ENCODE measurements at regions not wholly inside any gene's neighbourhood (a gene's known extent, or its start where the extent isn't known, plus 50 kb on each side); places are given as distances from the start of the nearest gene placed in this dataset.

- Histone ChIP-seq H3K9me3 (replicated peaks; ENCODE audit: control insufficient read depth, insufficient read depth, low read length) (no peaks in the 10 kb centered on the region), H4K20me1 (ENCODE audit: control insufficient read depth, insufficient read depth) (no peaks in the 10 kb centered on the region), H3K4me1 (ENCODE audit: control insufficient read depth, insufficient read depth, low read length) (no peaks in the 10 kb centered on the region), H3K27me3 (replicated peaks in 1 of 2; ENCODE audit: control insufficient read depth in 2 of 2, insufficient read depth in 2 of 2, low read length in 1 of 2) (0 out of 4 replicates have a peak, but pooled peaks cover 0 to 2% of the 10 kb centered on the region in 2 experiments), H3K27ac (ENCODE audit: control insufficient read depth, insufficient read depth) (no peak overlapping the region), H3K4me3 (no peak overlapping the region), H2AFZ (ENCODE audit: control insufficient read depth, low read depth, low read length) (no peak overlapping the region), H3K4me2 (ENCODE audit: control insufficient read depth, insufficient read depth) (no peak overlapping the region), H3K9ac (ENCODE audit: control insufficient read depth, insufficient read depth, low read length) (no peak overlapping the region), H3K79me2 (ENCODE audit: control insufficient read depth, insufficient read depth, low read length) (no peaks in the 10 kb centered on the region), H3K36me3 (ENCODE audit: control insufficient read depth in 2 of 2, insufficient read depth in 2 of 2, low read length in 1 of 2) (no peaks in the 10 kb centered on the region)
- CTCF ChIA-PET: no interaction called here
- RAD21 ChIA-PET (ENCODE audit: unreplicated experiment): no interaction called here
- POLR2A ChIA-PET: no interaction called here
- no peak for FAIRE-seq
- TF ChIP-seq CTCF (IDR thresholded peaks at IDR 0.05 in 2 of 3, conservative IDR thresholded peaks at IDR 0.05 in 1 of 3; ENCODE audit: control insufficient read depth in 2 of 3, extremely low read depth in 1 of 3, insufficient read depth in 1 of 3, low read depth in 3 of 3, low read length in 3 of 3) (no peak), REST (IDR thresholded peaks at IDR 0.05; ENCODE audit: low read depth, low read length) (0 out of 2 replicates have a peak, but pooled peaks have one; percentile 20)
- BruUV-seq (replicated peaks): no TSS peak
- ATAC-seq: no peak
- SMC1A ChIA-PET (ENCODE audit: uncharacterized antibody, unreplicated experiment): interaction anchor here (0.8 to 1.3 kb wide), 2 partner anchors 13 to 29 kb away, joined by 4 to 5 read pairs; no protein-coding TSS in a partner anchor
- intact Hi-C loops (cut with micrococcal nuclease; ENCODE audit: unreplicated experiment) (no loop called here), in situ Hi-C loops (cut with MboI) (no loop called here)
- DNase-seq (ENCODE audit: low read depth, low spot score): no peak
- WGBS (ENCODE audit: insufficient coverage, insufficient replicate concordance, low lambda C conversion rate, missing lambda C conversion rate): 10% methylated on average over 3 of the region's 3 CpGs
Observed at GRCh38 chr12:23001487-23001886, 376.5 kb downstream of the ETNK1 start.
